ENCODE measurements at regions not wholly inside any gene's neighbourhood (a gene's known extent, or its start where the extent isn't known, plus 50 kb on each side); places are given as distances from the start of the nearest gene placed in this dataset.

DNA sequence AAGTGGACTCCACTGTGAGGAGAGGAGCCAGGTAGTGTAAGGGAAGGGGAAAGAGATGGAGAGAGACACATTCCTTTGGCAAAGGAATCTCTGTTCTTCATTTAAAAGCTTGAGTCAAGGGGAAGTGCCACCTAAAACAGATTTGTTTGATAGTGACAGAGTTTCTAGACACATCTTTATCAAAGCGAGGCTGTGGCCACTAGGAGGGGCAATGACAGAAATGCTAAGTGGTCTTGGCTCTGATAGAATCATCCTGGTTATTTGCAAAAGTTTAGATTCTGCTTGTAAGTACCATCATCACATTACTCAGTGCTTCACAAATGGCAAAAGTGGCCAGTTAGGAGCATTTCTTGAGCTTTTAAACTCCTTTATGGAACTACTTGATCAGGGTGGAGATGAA lies 261.4 kb downstream of the CNTN3 start:
- Histone ChIP-seq H3K9me2 (replicated peaks; ENCODE audit: insufficient read depth, low read length) (no peaks in the 10 kb centered on the region), H3K4me2 (ENCODE audit: low read depth, low read length) (no peak overlapping the region), H3K36me3 (replicated peaks; ENCODE audit: insufficient read depth, low read length) (no peaks in the 10 kb centered on the region), H4K20me1 (ENCODE audit: insufficient read depth, low read length) (no peaks in the 10 kb centered on the region), H3K9ac (ENCODE audit: low read length) (no peak overlapping the region), H3K4me3 (ENCODE audit: low read length) (no peak overlapping the region), H3F3A (ENCODE audit: insufficient read depth, low read length) (no peaks in the 10 kb centered on the region), H3K27me3 (replicated peaks; ENCODE audit: insufficient read depth, low read length) (no peaks in the 10 kb centered on the region), H3K79me2 (ENCODE audit: low read length) (no peaks in the 10 kb centered on the region), H3K27ac (ENCODE audit: low read length) (no peak overlapping the region), H3K9me3 (replicated peaks; ENCODE audit: insufficient read depth, low read length) (no peaks in the 10 kb centered on the region), H3K4me1 (ENCODE audit: low read length) (no peaks in the 10 kb centered on the region), H2AFZ (ENCODE audit: low read length) (no peak overlapping the region)
- no peak for TF ChIP-seq CTCF (IDR thresholded peaks at IDR 0.05; ENCODE audit: low read length)
- DNase-seq, result no peak

GRCh38 chr3:74352166-74352565 lies 262.3 kb downstream of the CNTN3 start:
- Histone ChIP-seq H3K9ac (ENCODE audit: low read length) (no peak overlapping the region), H4K20me1 (ENCODE audit: insufficient read depth, low read length) (no peaks in the 10 kb centered on the region), H3K4me1 (ENCODE audit: low read length) (no peaks in the 10 kb centered on the region), H3K79me2 (ENCODE audit: low read length) (no peaks in the 10 kb centered on the region), H3K4me3 (ENCODE audit: low read length) (no peak overlapping the region), H3K27me3 (replicated peaks; ENCODE audit: insufficient read depth, low read length) (no peaks in the 10 kb centered on the region), H3F3A (ENCODE audit: insufficient read depth, low read length) (no peaks in the 10 kb centered on the region), H3K9me3 (replicated peaks; ENCODE audit: insufficient read depth, low read length) (no peaks in the 10 kb centered on the region), H3K27ac (ENCODE audit: low read length) (no peak overlapping the region), H2AFZ (ENCODE audit: low read length) (no peak overlapping the region), H3K9me2 (replicated peaks; ENCODE audit: insufficient read depth, low read length) (no peaks in the 10 kb centered on the region), H3K36me3 (replicated peaks; ENCODE audit: insufficient read depth, low read length) (no peaks in the 10 kb centered on the region), H3K4me2 (ENCODE audit: low read depth, low read length) (no peak overlapping the region)
- TF ChIP-seq EZH2phosphoT487 (IDR thresholded peaks at IDR 0.05; ENCODE audit: low read length), result no peak
- no peak for TF ChIP-seq CTCF (IDR thresholded peaks at IDR 0.05; ENCODE audit: low read length)
- TF ChIP-seq EZH2 (optimal IDR thresholded peaks at IDR 0.05; ENCODE audit: low read depth, low read length), result no peak
- no peak for DNase-seq

DNA sequence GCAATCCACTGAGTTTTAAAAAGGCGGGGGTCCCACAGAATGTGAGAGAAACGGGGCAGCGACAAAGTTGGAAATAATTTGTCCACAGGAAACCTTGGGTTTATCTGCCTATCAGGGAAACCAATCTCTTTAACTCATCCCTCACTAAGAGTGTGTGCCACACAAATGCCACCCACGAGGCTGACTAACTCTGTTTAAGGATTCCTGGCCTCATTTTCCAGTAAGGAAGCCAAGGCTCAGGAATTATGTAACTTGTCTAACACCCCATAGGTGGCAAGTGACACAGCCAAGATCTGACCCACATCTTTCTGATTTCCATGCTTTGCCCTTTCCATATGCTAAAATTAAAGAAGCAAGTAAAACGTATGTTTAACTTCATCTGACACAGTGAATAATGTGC lies 263.2 kb downstream of the CNTN3 start:
- no peaks in the 10 kb centered on the region for H4K20me1 ChIP-seq (ENCODE audit: insufficient read depth, low read length)
- H3K4me1 ChIP-seq (ENCODE audit: low read length), result no peaks in the 10 kb centered on the region
- H3K9me2 ChIP-seq (replicated peaks; ENCODE audit: insufficient read depth, low read length), result no peaks in the 10 kb centered on the region
- DNase-seq, result no peak
- H3F3A ChIP-seq (ENCODE audit: insufficient read depth, low read length), result no peaks in the 10 kb centered on the region
- TF ChIP-seq EZH2phosphoT487 (IDR thresholded peaks at IDR 0.05; ENCODE audit: low read length) (no peak), CTCF (IDR thresholded peaks at IDR 0.05; ENCODE audit: low read length) (no peak), EZH2 (optimal IDR thresholded peaks at IDR 0.05; ENCODE audit: low read depth, low read length) (no peak)
- no peak overlapping the region for H2AFZ ChIP-seq (ENCODE audit: low read length)
- H3K36me3 ChIP-seq (replicated peaks; ENCODE audit: insufficient read depth, low read length), result no peaks in the 10 kb centered on the region
- no peaks in the 10 kb centered on the region for H3K79me2 ChIP-seq (ENCODE audit: low read length)
- H3K9me3 ChIP-seq (replicated peaks; ENCODE audit: insufficient read depth, low read length), result no peaks in the 10 kb centered on the region
- H3K9ac ChIP-seq (ENCODE audit: low read length), result no peak overlapping the region
- no peak overlapping the region for H3K27ac ChIP-seq (ENCODE audit: low read length)
- no peaks in the 10 kb centered on the region for H3K27me3 ChIP-seq (replicated peaks; ENCODE audit: insufficient read depth, low read length)
- H3K4me3 ChIP-seq (ENCODE audit: low read length), result no peak overlapping the region
- no peak overlapping the region for H3K4me2 ChIP-seq (ENCODE audit: low read depth, low read length)

- Histone ChIP-seq H3K4me1 (ENCODE audit: low read length) (no peaks in the 10 kb centered on the region), H3K79me2 (ENCODE audit: low read length) (no peaks in the 10 kb centered on the region), H3K4me3 (ENCODE audit: low read length) (no peak overlapping the region), H3K27me3 (replicated peaks; ENCODE audit: insufficient read depth, low read length) (no peaks in the 10 kb centered on the region), H3K9me3 (replicated peaks; ENCODE audit: insufficient read depth, low read length) (no peaks in the 10 kb centered on the region), H4K20me1 (ENCODE audit: insufficient read depth, low read length) (no peaks in the 10 kb centered on the region), H3K9me2 (replicated peaks; ENCODE audit: insufficient read depth, low read length) (no peaks in the 10 kb centered on the region), H3K4me2 (ENCODE audit: low read depth, low read length) (no peak overlapping the region), H3F3A (ENCODE audit: insufficient read depth, low read length) (no peaks in the 10 kb centered on the region), H3K27ac (ENCODE audit: low read length) (no peak overlapping the region), H2AFZ (ENCODE audit: low read length) (no peak overlapping the region), H3K36me3 (replicated peaks; ENCODE audit: insufficient read depth, low read length) (no peaks in the 10 kb centered on the region), H3K9ac (ENCODE audit: low read length) (no peak overlapping the region)
- TF ChIP-seq CTCF (IDR thresholded peaks at IDR 0.05; ENCODE audit: low read length), result no peak
- TF ChIP-seq EZH2phosphoT487 (IDR thresholded peaks at IDR 0.05; ENCODE audit: low read length), result no peak
- no peak for TF ChIP-seq EZH2 (optimal IDR thresholded peaks at IDR 0.05; ENCODE audit: low read depth, low read length)
- DNase-seq, result no peak
These were observed 265.4 kb downstream of the CNTN3 start for GRCh38 chr3:74349015-74349414.
